ENCODE measurements at regions not wholly inside any gene's neighbourhood (a gene's known extent, or its start where the extent isn't known, plus 50 kb on each side); places are given as distances from the start of the nearest gene placed in this dataset.

DNA sequence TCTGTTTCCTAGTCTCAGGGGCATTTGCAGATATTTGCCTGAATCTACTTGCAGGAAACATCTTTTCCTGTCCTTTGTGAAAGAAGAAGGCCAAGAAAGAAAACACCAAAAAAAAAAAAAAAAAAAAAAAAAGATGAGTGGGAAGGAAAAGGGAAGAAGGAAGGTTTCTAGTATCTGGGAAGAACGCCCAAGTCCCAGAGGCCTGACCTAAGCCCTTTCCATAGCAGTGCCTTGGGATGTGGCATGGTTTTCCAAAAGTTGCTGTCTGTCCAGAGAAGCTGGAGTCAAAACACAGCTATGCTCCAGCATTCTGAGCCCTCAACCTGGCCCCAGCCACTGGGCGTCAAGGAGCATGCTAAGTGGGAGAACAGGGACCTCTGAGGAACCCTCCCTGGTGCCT, 123.5 kb downstream of the INHBB start:
- TF ChIP-seq, protein P1, sequence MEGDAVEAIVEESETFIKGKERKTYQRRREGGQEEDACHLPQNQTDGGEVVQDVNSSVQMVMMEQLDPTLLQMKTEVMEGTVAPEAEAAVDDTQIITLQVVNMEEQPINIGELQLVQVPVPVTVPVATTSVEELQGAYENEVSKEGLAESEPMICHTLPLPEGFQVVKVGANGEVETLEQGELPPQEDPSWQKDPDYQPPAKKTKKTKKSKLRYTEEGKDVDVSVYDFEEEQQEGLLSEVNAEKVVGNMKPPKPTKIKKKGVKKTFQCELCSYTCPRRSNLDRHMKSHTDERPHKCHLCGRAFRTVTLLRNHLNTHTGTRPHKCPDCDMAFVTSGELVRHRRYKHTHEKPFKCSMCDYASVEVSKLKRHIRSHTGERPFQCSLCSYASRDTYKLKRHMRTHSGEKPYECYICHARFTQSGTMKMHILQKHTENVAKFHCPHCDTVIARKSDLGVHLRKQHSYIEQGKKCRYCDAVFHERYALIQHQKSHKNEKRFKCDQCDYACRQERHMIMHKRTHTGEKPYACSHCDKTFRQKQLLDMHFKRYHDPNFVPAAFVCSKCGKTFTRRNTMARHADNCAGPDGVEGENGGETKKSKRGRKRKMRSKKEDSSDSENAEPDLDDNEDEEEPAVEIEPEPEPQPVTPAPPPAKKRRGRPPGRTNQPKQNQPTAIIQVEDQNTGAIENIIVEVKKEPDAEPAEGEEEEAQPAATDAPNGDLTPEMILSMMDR (IDR thresholded peaks at IDR 0.05), result no peak
- no peak for TF ChIP-seq EZH2 (IDR thresholded peaks at IDR 0.05; ENCODE audit: borderline replicate concordance, insufficient read depth, low read depth, low read length, poor library complexity, severe bottlenecking)

All from B cell (primary cell).